Common myeloid progenitor, CD34-positive (primary cell): ENCODE measurements at regions not wholly inside any gene's neighbourhood (a gene's known extent, or its start where the extent isn't known, plus 50 kb on each side); places are given as distances from the start of the nearest gene placed in this dataset.

Experiments
- CTCF ChIA-PET: fragments of 350-600 bp; sonication (Branson Sonifier 250); formaldehyde crosslinking; loops from one replicate; lab custom pipeline; 2021; ENCODE audit warnings: antibody characterized with exemption; lab: Charles Lee
- POLR2A ChIA-PET: fragments of 350-600 bp; sonication (Branson Sonifier 250); formaldehyde crosslinking; loops from one replicate; lab custom pipeline; 2021; ENCODE audit warnings: antibody characterized with exemption; lab: Charles Lee
- DNase-seq, 3 donors: peaks; one replicate each; pipeline versions ENCODE4 v3.0.0 to v3.0.0-alpha.2; 2013
- H3K27ac ChIP-seq, 2 experiments: 1 replicate in 1 of 2; 2 replicates in 1 of 2; pipeline ENCODE4 v1.7.0; 2013; ENCODE audit warnings: inconsistent platforms in 2 of 2, low read length in 2 of 2, mild to moderate bottlenecking in 2 of 2, low read depth in 1 of 2, moderate library complexity in 1 of 2; ENCODE audit not compliant: severe bottlenecking in 2 of 2, insufficient read depth in 1 of 2, poor library complexity in 1 of 2
- H3K27me3 ChIP-seq, 5 experiments: replicated peaks in 2 of 5; 1 replicate in 3 of 5; 2 replicates in 2 of 5; pipeline versions ENCODE4 v1.6.1 to v1.7.0; 2013; ENCODE audit warnings: low read length in 4 of 5, mild to moderate bottlenecking in 2 of 5, moderate library complexity in 2 of 5, inconsistent platforms in 1 of 5; ENCODE audit not compliant: insufficient read depth in 5 of 5, control insufficient read depth in 4 of 5
- H3K36me3 ChIP-seq, 4 experiments: 1 replicate in 2 of 4; 2 replicates in 2 of 4; pipeline versions ENCODE4 v1.6.1 to v1.7.0; 2013; ENCODE audit warnings: low read length in 3 of 4, control low read depth in 1 of 4, mild to moderate bottlenecking in 1 of 4; ENCODE audit not compliant: control insufficient read depth in 4 of 4, insufficient read depth in 4 of 4
- H3K4me1 ChIP-seq, 4 experiments: 1 replicate in 3 of 4; 2 replicates in 1 of 4; pipeline versions ENCODE4 v1.6.1 to v1.7.1; 2013; ENCODE audit warnings: low read length in 3 of 4, mild to moderate bottlenecking in 3 of 4, control low read depth in 1 of 4, inconsistent platforms in 1 of 4, moderate library complexity in 1 of 4; ENCODE audit not compliant: control insufficient read depth in 4 of 4, insufficient read depth in 4 of 4; ENCODE audit errors: control extremely low read depth in 1 of 4
- H3K4me3 ChIP-seq, 7 experiments: 1 replicate in 4 of 7; 2 replicates in 3 of 7; pipeline versions ENCODE4 v1.5.1 to v1.7.0; 2013; ENCODE audit warnings: mild to moderate bottlenecking in 7 of 7, low read length in 6 of 7, moderate library complexity in 6 of 7, inconsistent platforms in 2 of 7, low read depth in 2 of 7, control low read depth in 1 of 7; ENCODE audit not compliant: insufficient read depth in 4 of 7, control insufficient read depth in 1 of 7; ENCODE audit errors: extremely low read depth in 1 of 7
- H3K9me3 ChIP-seq, 5 experiments: 1 replicate in 4 of 5; 2 replicates in 1 of 5; pipeline versions ENCODE4 v1.6.1 to v1.7.1; 2013; ENCODE audit warnings: low read length in 4 of 5, mild to moderate bottlenecking in 2 of 5, inconsistent platforms in 1 of 5, low read depth in 1 of 5, moderate library complexity in 1 of 5; ENCODE audit not compliant: control insufficient read depth in 4 of 5, insufficient read depth in 2 of 5; ENCODE audit errors: control extremely low read depth in 1 of 5
- WGBS: methylation state at CpG from one replicate; pipeline ENCODE4 v1.1.5; 2013; ENCODE audit not compliant: insufficient coverage; 5-methylcytosine and 5-hydroxymethylcytosine counted together

- Histone ChIP-seq H3K27me3 (peaks cover 0 to 41% (median 18%) of the 10 kb centered on the region in 5 experiments), H3K36me3 (no peaks in the 10 kb centered on the region), H3K9me3 (no peaks in the 10 kb centered on the region), H3K4me3 (no peak overlapping the region), H3K27ac (no peak overlapping the region), H3K4me1 (peaks cover 0 to 3% (median 0%) of the 10 kb centered on the region in 4 experiments)
- WGBS, result 69% methylated on average over 3 of the region's 6 CpGs
- POLR2A ChIA-PET, result no interaction called here
- no peak for DNase-seq
- CTCF ChIA-PET, result interaction anchor here (2.8 to 3.6 kb wide), 2 partner anchors 12 to 343 kb away, joined by 18 to 33 read pairs; no protein-coding TSS in a partner anchor
Observed at GRCh38 chr3:43857361-43858293, 166.9 kb downstream of the ABHD5 start.

DNA sequence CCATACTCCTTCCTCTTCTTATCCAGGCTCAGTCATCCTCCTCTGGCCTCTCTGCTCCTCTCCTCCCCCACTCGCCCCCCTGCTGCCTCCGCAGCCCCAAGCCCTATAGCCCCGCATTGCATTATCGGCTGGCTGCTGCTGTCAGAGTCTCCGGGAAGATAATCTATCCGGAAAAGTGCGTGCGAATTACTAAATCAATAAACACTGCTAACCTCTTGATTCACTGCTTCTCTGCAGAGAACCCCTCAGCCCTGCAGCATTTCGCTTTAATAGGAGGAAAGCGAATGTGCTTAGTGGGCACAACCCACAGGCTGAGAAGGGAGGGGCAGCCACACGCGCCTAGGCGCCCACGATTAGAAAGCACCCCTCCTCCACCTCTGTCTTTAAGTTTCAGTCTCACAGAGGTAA is 167.6 kb downstream of the ABHD5 start:
- H3K4me1 ChIP-seq, result peaks cover 0 to 3% (median 0%) of the 10 kb centered on the region in 4 experiments
- H3K27me3 ChIP-seq, result peaks cover 0 to 41% (median 18%) of the 10 kb centered on the region in 5 experiments
- no peak for DNase-seq
- CTCF ChIA-PET, result no interaction called here
- no peak overlapping the region for H3K27ac ChIP-seq
- POLR2A ChIA-PET, result no interaction called here
- H3K36me3 ChIP-seq, result no peaks in the 10 kb centered on the region
- H3K9me3 ChIP-seq, result no peaks in the 10 kb centered on the region
- WGBS, result 39% methylated on average over 9 of the region's 14 CpGs
- no peak overlapping the region for H3K4me3 ChIP-seq

GRCh38 chr3:43859766-43860165 is 169.0 kb downstream of the ABHD5 start:
- Histone ChIP-seq H3K27me3 (peaks cover 0 to 41% (median 13%) of the 10 kb centered on the region in 5 experiments), H3K4me1 (peaks cover 0 to 3% (median 0%) of the 10 kb centered on the region in 4 experiments), H3K4me3 (no peak overlapping the region), H3K27ac (no peak overlapping the region), H3K9me3 (no peaks in the 10 kb centered on the region), H3K36me3 (no peaks in the 10 kb centered on the region)
- no peak for DNase-seq
- 79% methylated on average over 3 of the region's 3 CpGs for WGBS
- ChIA-PET CTCF (no interaction called here), POLR2A (no interaction called here)

DNA sequence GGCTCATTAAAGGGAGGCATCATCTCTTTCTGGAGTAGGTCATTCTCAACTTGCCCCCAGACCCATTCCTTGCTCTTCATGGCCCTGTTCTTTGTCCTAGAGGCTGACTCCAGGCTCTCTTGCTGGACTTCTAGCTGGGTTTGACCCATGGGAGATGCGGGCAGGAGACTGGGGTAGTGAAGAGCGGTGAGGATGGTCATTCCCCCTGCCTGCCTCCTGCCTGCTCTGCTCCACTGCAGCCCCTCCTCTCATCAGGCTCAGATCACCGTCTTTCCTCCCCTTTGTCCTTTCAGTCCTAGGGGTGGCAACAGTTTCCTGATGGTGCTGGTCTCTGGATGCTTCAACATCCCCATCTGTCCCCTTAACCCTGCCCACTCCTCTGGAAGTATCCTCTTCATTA is 170.9 kb downstream of the ABHD5 start:
- peaks cover 0 to 29% (median 11%) of the 10 kb centered on the region in 5 experiments for H3K27me3 ChIP-seq
- no peak for DNase-seq
- WGBS, result 95% methylated on average over 2 of the region's 3 CpGs
- H3K27ac ChIP-seq, result no peak overlapping the region
- H3K36me3 ChIP-seq, result no peaks in the 10 kb centered on the region
- no peaks in the 10 kb centered on the region for H3K4me1 ChIP-seq
- ChIA-PET CTCF (interaction anchor here (0.5 to 1.6 kb wide), 2 partner anchors 10 to 16 kb away, joined by 4 to 5 read pairs; no protein-coding TSS in a partner anchor), POLR2A (no interaction called here)
- no peaks in the 10 kb centered on the region for H3K9me3 ChIP-seq
- H3K4me3 ChIP-seq, result no peak overlapping the region

DNA sequence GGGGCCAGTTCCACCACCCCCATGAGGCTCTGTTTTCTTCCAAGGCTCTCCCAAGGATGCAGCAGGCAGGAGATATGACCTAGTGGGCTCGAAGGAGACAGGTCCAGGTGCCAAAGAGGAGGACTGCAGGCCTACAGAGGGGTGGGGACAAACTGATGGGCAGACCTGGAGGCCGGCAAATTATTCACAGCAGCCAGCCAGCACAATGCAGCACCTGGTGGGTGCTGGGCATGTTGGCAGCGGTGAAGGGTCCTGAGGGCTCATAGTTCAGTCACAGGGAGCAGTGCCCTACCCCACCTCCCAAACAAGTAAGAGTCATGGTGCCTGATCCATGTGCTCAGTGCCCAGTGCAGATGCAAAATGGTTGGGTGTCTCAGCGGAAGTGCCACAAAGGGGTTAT is 171.7 kb downstream of the ABHD5 start:
- CTCF ChIA-PET, result no interaction called here
- no peaks in the 10 kb centered on the region for H3K4me1 ChIP-seq
- peaks cover 0 to 24% (median 9%) of the 10 kb centered on the region in 5 experiments for H3K27me3 ChIP-seq

GRCh38 chr3:43862992-43863805 is 172.5 kb downstream of the ABHD5 start:
- H3K4me1 ChIP-seq, result no peaks in the 10 kb centered on the region
- WGBS, result 100% methylated on average over 6 of the region's 8 CpGs
- ChIA-PET POLR2A (no interaction called here), CTCF (no interaction called here)
- no peak overlapping the region for H3K27ac ChIP-seq
- no peak overlapping the region for H3K4me3 ChIP-seq
- no peaks in the 10 kb centered on the region for H3K36me3 ChIP-seq
- DNase-seq, result no peak
- H3K27me3 ChIP-seq, result peaks cover 0 to 17% (median 5%) of the 10 kb centered on the region in 5 experiments
- no peaks in the 10 kb centered on the region for H3K9me3 ChIP-seq

More for the DNA sequence above, 171.7 kb downstream of the ABHD5 start:
- Histone ChIP-seq H3K27ac (no peak overlapping the region), H3K4me3 (no peak overlapping the region), H3K36me3 (no peaks in the 10 kb centered on the region), H3K9me3 (no peaks in the 10 kb centered on the region)
- POLR2A ChIA-PET, result no interaction called here
- WGBS, result 83% methylated on average over 4 of the region's 4 CpGs
- no peak for DNase-seq
